Stimulated activated CD8-positive, alpha-beta memory T cell treated with anti-CD3 and anti-CD28 coated beads, Interleukin-4, amount 100 ng/mL, for 24 hours (primary cell): ENCODE measurements at regions not wholly inside any gene's neighbourhood (a gene's known extent, or its start where the extent isn't known, plus 50 kb on each side); places are given as distances from the start of the nearest gene placed in this dataset.

ENCODE experiments used
- DNase-seq: peaks from one replicate; pipeline ENCODE4 v3.0.0-alpha.2; 2020; ENCODE audit warnings: low read depth

- no peak for DNase-seq
These were observed 443.2 kb downstream of the TOX3 start for GRCh38 chr16:52103791-52104190.

GRCh38 chr16:52101246-52101645 is 445.7 kb downstream of the TOX3 start:
- no peak for DNase-seq

DNA sequence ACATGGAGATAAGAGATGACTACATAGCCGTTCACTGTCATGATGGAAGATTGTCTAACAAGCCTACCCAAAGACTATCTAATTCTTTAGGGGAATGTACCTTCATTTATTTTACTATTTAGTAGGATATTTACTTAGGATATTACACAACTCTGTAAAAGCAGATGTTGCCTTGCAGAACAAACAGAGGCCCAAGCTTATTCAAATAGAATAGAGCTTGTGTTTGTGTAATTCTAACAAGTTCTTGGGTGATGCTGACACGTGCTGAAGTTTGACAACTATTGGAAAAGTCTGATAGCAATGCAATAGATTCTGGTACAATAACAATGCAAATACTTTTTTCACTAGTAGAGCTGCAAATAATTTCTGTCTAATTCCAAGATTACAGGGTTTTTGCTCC is 447.6 kb downstream of the TOX3 start:
- no peak for DNase-seq

DNA sequence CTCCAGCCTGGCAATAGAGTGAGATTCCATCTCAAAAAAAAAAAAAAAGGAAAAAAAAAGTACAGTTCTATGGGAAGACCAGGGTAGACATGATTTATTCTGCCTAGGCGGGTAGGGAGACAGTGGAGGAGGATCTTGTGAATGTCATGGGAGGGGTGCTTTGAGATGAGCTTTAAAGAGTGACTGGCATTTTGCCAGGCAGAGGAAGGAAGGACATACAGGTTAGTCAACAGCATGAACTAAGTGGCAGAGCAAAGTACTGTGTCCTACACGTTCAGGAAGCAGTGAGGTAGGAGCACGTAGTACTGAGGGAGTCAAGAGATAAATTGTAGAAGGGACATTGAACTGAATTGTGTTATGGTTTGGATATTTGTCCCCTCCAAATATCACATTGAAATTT is 451.5 kb downstream of the TOX3 start:
- no peak for DNase-seq

GRCh38 chr16:52092126-52092525 is 454.8 kb downstream of the TOX3 start:
- no peak for DNase-seq

GRCh38 chr16:52090080-52090479 is 456.9 kb downstream of the TOX3 start:
- DNase-seq = no peak

GRCh38 chr16:52089476-52089875 is 457.5 kb downstream of the TOX3 start:
- no peak for DNase-seq

GRCh38 chr16:52086901-52087300 is 460.0 kb downstream of the TOX3 start:
- DNase-seq = no peak

- no peak for DNase-seq
These were observed 468.0 kb downstream of the TOX3 start for GRCh38 chr16:52078716-52079655.

DNA sequence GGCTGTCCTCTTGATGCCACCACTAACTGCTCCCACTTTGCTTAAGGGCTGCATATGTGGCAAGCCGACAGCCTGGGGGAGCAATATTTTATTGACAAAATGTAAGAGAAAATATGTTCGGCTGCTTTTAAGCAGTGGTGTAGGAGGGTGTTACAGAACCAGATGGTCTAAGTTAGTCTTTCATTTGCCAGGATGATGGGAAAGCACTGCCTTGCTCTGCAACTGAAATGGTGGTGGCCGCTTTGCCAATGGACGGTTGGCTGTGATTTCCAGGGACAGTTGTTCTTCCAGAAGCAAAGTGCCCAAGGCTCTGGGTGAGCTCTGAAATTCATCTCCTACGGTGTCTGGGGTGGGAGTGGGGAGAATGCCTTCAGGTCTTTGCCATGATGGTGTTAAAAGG is 469.3 kb downstream of the TOX3 start:
- no peak for DNase-seq

DNA sequence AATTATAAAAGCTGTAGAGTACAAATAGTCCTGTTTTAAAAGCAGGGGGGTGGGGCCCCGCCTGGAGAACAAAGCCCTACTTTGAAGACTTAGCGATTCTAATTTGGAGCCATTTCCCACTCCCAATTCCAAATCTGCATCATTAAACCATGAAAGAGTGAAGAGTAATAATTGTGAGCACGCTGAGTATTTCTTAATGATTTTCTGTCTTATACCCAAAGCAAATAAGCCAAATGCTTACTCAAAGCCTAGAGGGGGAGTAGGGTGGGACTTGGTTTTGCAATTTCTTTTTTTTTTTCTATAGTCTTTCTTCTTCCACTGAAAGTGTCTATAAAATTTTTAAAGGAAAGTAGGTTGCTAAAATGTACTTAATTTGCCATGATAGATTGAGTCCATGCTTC is 470.1 kb downstream of the TOX3 start:
- no peak for DNase-seq

DNA sequence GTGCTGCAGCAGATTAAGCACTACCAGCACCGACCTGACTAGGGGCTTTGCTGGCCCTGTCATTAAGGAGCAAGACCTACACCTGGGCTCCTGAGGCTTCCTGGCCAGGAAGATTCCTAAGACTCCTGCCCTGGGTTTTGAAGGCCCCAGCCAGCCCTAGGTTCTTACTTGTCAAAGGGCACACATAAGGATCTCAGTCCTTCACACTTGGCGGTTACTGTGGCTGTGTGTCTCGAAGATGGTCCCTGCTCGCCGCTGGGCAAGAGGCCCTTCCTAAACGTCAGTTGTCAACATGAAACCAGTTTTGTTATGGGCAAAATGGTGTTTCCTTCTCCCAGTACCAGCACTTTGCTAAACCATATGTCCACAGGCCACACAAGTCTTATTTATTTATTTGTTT is 470.6 kb downstream of the TOX3 start:
- DNase-seq = no peak

- DNase-seq = no peak
These were observed 472.8 kb downstream of the TOX3 start for GRCh38 chr16:52074133-52074532.

DNA sequence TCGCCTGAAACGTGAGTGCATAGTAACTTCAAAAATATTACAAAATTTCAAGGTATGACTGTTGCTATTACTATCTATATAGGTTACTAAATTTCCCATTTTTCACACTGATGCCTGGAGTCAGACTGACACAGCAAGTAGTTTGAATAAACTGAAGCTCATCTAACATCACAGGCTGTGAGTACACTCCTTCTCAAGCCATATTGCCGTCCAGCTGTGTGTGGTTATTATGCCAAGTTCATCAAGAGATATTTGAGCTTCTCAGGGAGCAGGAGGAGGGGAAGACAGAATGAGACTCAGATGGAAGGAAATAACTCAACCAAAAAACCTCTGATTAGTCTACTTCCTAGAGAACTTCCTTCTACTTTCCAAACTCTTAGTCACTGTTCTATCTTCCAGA is 473.9 kb downstream of the TOX3 start:
- DNase-seq = no peak

GRCh38 chr16:52071101-52071500 is 475.8 kb downstream of the TOX3 start:
- no peak for DNase-seq

GRCh38 chr16:52070341-52071057 is 476.4 kb downstream of the TOX3 start:
- no peak for DNase-seq

- no peak for DNase-seq
These were observed 477.1 kb downstream of the TOX3 start for GRCh38 chr16:52069866-52070265.

- DNase-seq = no peak
These were observed 478.4 kb downstream of the TOX3 start for GRCh38 chr16:52068447-52069074.

DNA sequence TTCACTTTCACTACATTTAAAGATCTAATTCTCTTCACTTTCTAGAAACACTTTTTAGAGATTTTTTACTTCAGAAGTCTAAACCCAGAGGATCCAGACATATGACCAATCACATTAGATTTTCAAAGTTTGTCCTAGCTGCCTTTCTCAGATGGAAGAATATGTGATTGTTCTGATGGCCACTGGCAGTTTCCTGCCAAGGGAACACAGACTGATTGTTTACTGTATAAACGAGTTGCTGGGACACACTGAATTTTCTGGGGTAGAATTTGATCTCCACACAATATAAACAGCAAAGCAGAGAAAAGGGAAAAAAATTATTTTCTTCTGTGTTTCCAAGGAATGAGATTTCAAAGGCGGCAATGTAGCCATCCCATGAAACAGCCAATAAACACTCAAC is 480.0 kb downstream of the TOX3 start:
- DNase-seq = no peak

DNA sequence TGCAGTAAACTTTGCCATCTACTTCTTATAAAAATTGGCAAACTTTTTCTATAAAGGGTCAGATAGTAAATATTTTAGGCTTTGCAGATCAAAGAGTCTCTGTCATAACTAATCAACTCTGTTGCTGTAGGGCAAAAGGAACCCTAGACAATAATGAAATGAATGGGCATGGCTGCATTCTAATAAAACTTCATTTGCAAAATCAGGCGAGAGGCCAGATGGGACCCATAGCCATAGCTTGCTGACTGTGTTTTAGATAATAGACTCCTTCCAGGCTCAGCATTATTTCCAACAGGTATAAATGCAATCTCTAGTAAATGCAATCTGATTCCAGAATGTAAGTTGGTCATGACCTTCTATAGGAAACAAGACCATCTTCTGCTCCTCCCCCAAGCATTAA is 490.7 kb downstream of the TOX3 start:
- DNase-seq = no peak

DNA sequence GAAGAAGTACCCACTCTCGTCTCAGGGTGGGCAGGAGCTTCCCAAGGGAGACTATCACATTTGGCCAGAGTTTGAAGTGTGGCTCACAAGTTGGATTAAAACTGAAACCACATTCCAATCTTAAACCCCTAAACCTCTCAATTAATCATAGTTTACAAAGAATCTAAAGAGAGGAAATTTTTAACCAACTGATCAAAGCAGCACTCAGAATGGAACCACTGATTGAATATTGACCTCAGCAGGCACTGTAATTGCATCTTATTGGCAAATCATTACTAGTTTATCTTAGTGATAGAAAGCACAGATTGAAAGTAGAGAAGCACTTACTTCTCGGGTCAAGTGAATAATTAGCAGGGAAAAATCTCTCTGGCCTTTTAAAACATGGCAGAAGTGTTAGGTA is 491.6 kb downstream of the TOX3 start:
- no peak for DNase-seq

GRCh38 chr16:52054326-52054725 is 492.6 kb downstream of the TOX3 start:
- DNase-seq = no peak

- no peak for DNase-seq
These were observed 494.1 kb downstream of the TOX3 start for GRCh38 chr16:52052818-52053217.
